ENCODE measurements at regions not wholly inside any gene's neighbourhood (a gene's known extent, or its start where the extent isn't known, plus 50 kb on each side); places are given as distances from the start of the nearest gene placed in this dataset.

DNA sequence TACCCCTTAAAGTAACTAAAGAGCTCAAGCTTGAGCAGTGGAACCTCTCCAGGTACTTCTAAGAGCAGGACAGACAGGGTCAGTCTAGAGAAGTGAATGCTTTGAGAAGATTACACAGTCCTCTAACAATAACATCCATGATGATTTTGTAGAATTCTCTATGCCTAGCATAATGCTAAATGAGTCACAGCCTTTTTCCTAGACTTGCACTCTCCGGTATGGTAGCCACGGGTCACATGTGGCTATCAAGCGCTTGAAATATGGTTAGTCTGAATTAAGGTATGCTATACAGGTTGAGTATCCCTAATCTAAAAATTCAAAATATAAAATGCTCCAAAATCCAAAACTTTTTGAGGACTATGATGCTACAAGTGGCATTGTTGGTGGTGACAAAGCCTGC, 166.6 kb upstream of the MKLN1 start:
- H3K9me3 ChIP-seq (ENCODE audit: control insufficient read depth in 1 of 2, insufficient read depth in 1 of 2, low read length in 2 of 2): no peaks in the 10 kb centered on the region
- no peak overlapping the region for H3K27ac ChIP-seq (ENCODE audit: low read depth in 1 of 2, low read length in 2 of 2)
- no peak overlapping the region for H3K27ac Mint-ChIP-seq
- H3K4me1 ChIP-seq (ENCODE audit: insufficient read depth, low read length): no peaks in the 10 kb centered on the region
- intact Hi-C loops (cut with DNase I, micrococcal nuclease): no loop called here
- ATAC-seq (ENCODE audit: poor library complexity): no peak
- no peaks in the 10 kb centered on the region for H3K36me3 Mint-ChIP-seq (ENCODE audit: low read depth)
- H3K4me3 ChIP-seq (ENCODE audit: low read length): no peak overlapping the region
- H3K27me3 ChIP-seq (ENCODE audit: control insufficient read depth in 1 of 2, insufficient read depth in 2 of 2, low read length in 2 of 2): no peaks in the 10 kb centered on the region
- no peak for DNase-seq
- ChIA-PET CTCF (no interaction called here), POLR2A (no interaction called here)
- no peak overlapping the region for H3K4me3 Mint-ChIP-seq
- TF ChIP-seq, protein P1, sequence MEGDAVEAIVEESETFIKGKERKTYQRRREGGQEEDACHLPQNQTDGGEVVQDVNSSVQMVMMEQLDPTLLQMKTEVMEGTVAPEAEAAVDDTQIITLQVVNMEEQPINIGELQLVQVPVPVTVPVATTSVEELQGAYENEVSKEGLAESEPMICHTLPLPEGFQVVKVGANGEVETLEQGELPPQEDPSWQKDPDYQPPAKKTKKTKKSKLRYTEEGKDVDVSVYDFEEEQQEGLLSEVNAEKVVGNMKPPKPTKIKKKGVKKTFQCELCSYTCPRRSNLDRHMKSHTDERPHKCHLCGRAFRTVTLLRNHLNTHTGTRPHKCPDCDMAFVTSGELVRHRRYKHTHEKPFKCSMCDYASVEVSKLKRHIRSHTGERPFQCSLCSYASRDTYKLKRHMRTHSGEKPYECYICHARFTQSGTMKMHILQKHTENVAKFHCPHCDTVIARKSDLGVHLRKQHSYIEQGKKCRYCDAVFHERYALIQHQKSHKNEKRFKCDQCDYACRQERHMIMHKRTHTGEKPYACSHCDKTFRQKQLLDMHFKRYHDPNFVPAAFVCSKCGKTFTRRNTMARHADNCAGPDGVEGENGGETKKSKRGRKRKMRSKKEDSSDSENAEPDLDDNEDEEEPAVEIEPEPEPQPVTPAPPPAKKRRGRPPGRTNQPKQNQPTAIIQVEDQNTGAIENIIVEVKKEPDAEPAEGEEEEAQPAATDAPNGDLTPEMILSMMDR (IDR thresholded peaks at IDR 0.05): no peak
- no peaks in the 10 kb centered on the region for H3K4me1 Mint-ChIP-seq (ENCODE audit: low read depth)
- H3K36me3 ChIP-seq (ENCODE audit: insufficient read depth, low read length): no peaks in the 10 kb centered on the region
- no peaks in the 10 kb centered on the region for H3K9me3 Mint-ChIP-seq
- no peaks in the 10 kb centered on the region for H3K27me3 Mint-ChIP-seq

DNA sequence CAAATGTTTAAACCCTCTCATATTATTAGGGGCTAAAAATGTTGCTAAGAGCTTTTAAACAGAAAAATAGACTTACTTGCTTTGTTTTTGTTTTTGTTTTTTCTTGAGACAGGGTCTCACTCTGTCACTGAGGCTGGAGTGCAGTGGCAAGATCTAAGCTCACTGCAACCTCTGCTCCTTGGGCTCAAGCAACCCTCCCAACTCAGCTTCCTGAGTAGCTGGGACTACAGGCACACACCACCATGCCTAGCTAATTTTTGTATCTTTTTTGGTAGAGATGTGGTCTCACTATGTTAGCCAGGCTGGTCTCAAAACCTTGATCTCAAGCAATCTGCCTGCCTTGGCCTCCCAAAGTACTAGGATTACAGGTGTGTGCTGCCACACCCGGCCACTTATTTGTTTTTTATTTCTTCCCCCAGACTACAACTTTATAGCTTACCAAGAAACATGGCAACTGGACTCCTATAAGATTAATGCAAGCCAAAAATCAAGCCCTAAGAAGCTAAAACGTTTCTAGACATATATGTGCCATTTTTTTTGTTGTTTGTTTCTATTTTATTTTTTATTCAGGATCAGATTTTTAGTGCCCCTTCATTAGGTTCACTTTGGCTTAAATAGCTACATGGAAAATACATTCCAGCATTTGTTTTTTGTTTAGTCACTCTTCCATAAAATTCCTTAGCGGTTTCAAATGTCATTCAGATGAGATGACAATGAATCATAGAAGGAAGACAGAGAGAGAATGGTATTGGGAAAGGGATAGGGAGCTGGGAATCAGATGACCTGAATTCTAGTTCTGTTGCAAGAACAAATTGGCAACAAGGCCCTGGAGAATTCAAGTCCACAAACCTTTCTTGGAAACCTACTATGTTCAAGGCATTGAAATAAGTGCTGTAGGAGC, 163.4 kb upstream of the MKLN1 start:
- H3K4me1 Mint-ChIP-seq (ENCODE audit: low read depth): no peaks in the 10 kb centered on the region
- Histone ChIP-seq H3K4me1 (ENCODE audit: insufficient read depth, low read length) (no peaks in the 10 kb centered on the region), H3K36me3 (ENCODE audit: insufficient read depth, low read length) (no peaks in the 10 kb centered on the region), H3K27ac (ENCODE audit: low read depth in 1 of 2, low read length in 2 of 2) (no peak overlapping the region), H3K27me3 (ENCODE audit: control insufficient read depth in 1 of 2, insufficient read depth in 2 of 2, low read length in 2 of 2) (no peaks in the 10 kb centered on the region), H3K4me3 (ENCODE audit: low read length) (no peak overlapping the region), H3K9me3 (ENCODE audit: control insufficient read depth in 1 of 2, insufficient read depth in 1 of 2, low read length in 2 of 2) (no peaks in the 10 kb centered on the region)
- CTCF ChIA-PET: interaction anchor here (1.1 kb wide), 1 partner anchor 30 kb away, joined by 3 read pairs; no protein-coding TSS in a partner anchor
- no peaks in the 10 kb centered on the region for H3K9me3 Mint-ChIP-seq
- H3K4me3 Mint-ChIP-seq: no peak overlapping the region
- no peaks in the 10 kb centered on the region for H3K27me3 Mint-ChIP-seq
- ATAC-seq (ENCODE audit: poor library complexity) (no peak), DNase-seq (no peak)
- H3K27ac Mint-ChIP-seq: no peak overlapping the region
- TF ChIP-seq, protein P1 (IDR thresholded peaks at IDR 0.05): no peak
- intact Hi-C loops (cut with DNase I, micrococcal nuclease): no loop called here
- POLR2A ChIA-PET: interaction anchor here (1.7 kb wide), 1 partner anchor 57 kb away, joined by 4 read pairs; no protein-coding TSS in a partner anchor
- no peaks in the 10 kb centered on the region for H3K36me3 Mint-ChIP-seq (ENCODE audit: low read depth)

DNA sequence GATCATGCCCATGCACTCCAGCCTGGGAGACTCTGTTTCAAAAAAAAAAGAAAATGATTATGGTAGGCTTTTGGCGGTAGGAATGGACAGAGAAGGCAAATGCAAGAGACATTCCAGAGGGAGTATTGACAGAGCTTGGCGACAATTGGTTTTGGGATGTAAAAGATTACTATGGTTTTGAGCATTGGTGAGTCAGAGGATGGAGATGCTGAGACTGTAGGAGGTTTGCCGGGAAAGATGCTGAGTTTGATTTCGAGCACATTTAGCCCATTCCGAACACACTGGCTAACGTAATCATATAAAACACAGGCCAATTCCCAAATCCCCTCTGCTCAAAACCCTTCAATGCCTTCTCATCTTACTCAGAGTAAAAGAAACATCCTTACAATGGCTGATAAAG, 161.6 kb upstream of the MKLN1 start:
- Mint-ChIP-seq H3K4me1 (ENCODE audit: low read depth) (no peaks in the 10 kb centered on the region), H3K36me3 (ENCODE audit: low read depth) (no peaks in the 10 kb centered on the region), H3K9me3 (no peaks in the 10 kb centered on the region), H3K27ac (no peak overlapping the region), H3K27me3 (no peaks in the 10 kb centered on the region), H3K4me3 (no peak overlapping the region)
- H3K36me3 ChIP-seq (ENCODE audit: insufficient read depth, low read length): no peaks in the 10 kb centered on the region
- H3K27me3 ChIP-seq (ENCODE audit: control insufficient read depth in 1 of 2, insufficient read depth in 2 of 2, low read length in 2 of 2): no peaks in the 10 kb centered on the region
- ATAC-seq (ENCODE audit: poor library complexity): no peak
- TF ChIP-seq, protein P1 (IDR thresholded peaks at IDR 0.05): no peak
- POLR2A ChIA-PET: no interaction called here
- CTCF ChIA-PET: no interaction called here
- H3K9me3 ChIP-seq (ENCODE audit: control insufficient read depth in 1 of 2, insufficient read depth in 1 of 2, low read length in 2 of 2): no peaks in the 10 kb centered on the region
- intact Hi-C loops (cut with DNase I, micrococcal nuclease): no loop called here
- no peaks in the 10 kb centered on the region for H3K4me1 ChIP-seq (ENCODE audit: insufficient read depth, low read length)
- H3K27ac ChIP-seq (ENCODE audit: low read depth in 1 of 2, low read length in 2 of 2): no peak overlapping the region
- no peak overlapping the region for H3K4me3 ChIP-seq (ENCODE audit: low read length)
- DNase-seq: no peak
